ENCODE measurements at regions not wholly inside any gene's neighbourhood (a gene's known extent, or its start where the extent isn't known, plus 50 kb on each side); places are given as distances from the start of the nearest gene placed in this dataset.

- ATAC-seq (no peak), DNase-seq (no peak)
- 70 to 80% methylated on average over 3 of the region's 3 CpGs for WGBS, 2 donors
- H3K27ac ChIP-seq: no peak overlapping the region
- peaks cover 0 to 50% (median 25%) of the 10 kb centered on the region in 7 donors for H3K27me3 ChIP-seq
- no peaks in the 10 kb centered on the region for H3K9me3 ChIP-seq
- intact Hi-C loops (cut with DNase I): no loop called here
- TF ChIP-seq CTCF (IDR thresholded peaks at IDR 0.05): no peak
- H3K4me1 ChIP-seq: no peaks in the 10 kb centered on the region
- no peaks in the 10 kb centered on the region for H3K36me3 ChIP-seq
- no peak overlapping the region for H3K4me3 ChIP-seq
Observed at GRCh38 chr1:30305519-30305918, 417.9 kb downstream of the MATN1 start.

- no peak for TF ChIP-seq CTCF (IDR thresholded peaks at IDR 0.05)
- intact Hi-C loops (cut with DNase I): no loop called here
- no peak overlapping the region for H3K27ac ChIP-seq
- H3K36me3 ChIP-seq: no peaks in the 10 kb centered on the region
- DNase-seq (no peak), ATAC-seq (no peak)
- peaks cover 0 to 54% (median 30%) of the 10 kb centered on the region in 7 donors for H3K27me3 ChIP-seq
- WGBS, 2 donors: 74% methylated on average over 4 of the region's 4 CpGs
- H3K4me3 ChIP-seq: no peak overlapping the region
- no peaks in the 10 kb centered on the region for H3K9me3 ChIP-seq
- no peaks in the 10 kb centered on the region for H3K4me1 ChIP-seq
Observed at GRCh38 chr1:30305061-30305460, 418.3 kb downstream of the MATN1 start.

- H3K27me3 ChIP-seq: peaks cover 0 to 64% (median 39%) of the 10 kb centered on the region in 7 donors
- H3K27ac ChIP-seq: no peak overlapping the region
- DNase-seq (no peak), ATAC-seq (no peak)
- H3K36me3 ChIP-seq: no peaks in the 10 kb centered on the region
- H3K9me3 ChIP-seq: no peaks in the 10 kb centered on the region
- no peaks in the 10 kb centered on the region for H3K4me1 ChIP-seq
- no peak for TF ChIP-seq CTCF (IDR thresholded peaks at IDR 0.05)
- no peak overlapping the region for H3K4me3 ChIP-seq
- intact Hi-C loops (cut with DNase I): no loop called here
Observed at GRCh38 chr1:30304080-30304479, 419.3 kb downstream of the MATN1 start.

- TF ChIP-seq CTCF (IDR thresholded peaks at IDR 0.05): no peak
- Histone ChIP-seq H3K36me3 (no peaks in the 10 kb centered on the region), H3K4me3 (no peak overlapping the region), H3K27me3 (peaks cover 0 to 69% (median 40%) of the 10 kb centered on the region in 7 donors), H3K4me1 (no peaks in the 10 kb centered on the region), H3K9me3 (no peaks in the 10 kb centered on the region), H3K27ac (no peak overlapping the region)
- ATAC-seq: no peak
- DNase-seq: no peak
- WGBS, 2 donors: 85 to 89% methylated on average over 2 of the region's 2 CpGs
- intact Hi-C loops (cut with DNase I): no loop called here
Observed at GRCh38 chr1:30303387-30303786, 420.0 kb downstream of the MATN1 start.

- H3K36me3 ChIP-seq: no peaks in the 10 kb centered on the region
- no peak overlapping the region for H3K4me3 ChIP-seq
- H3K9me3 ChIP-seq: peaks cover 0 to 5% (median 0%) of the 10 kb centered on the region in 11 donors
- H3K27ac ChIP-seq: no peak overlapping the region
- no peak for DNase-seq
- TF ChIP-seq CTCF (IDR thresholded peaks at IDR 0.05): no peak
- no peak for ATAC-seq
- H3K27me3 ChIP-seq: peaks cover 0 to 65% (median 35%) of the 10 kb centered on the region in 7 donors
- intact Hi-C loops (cut with DNase I): no loop called here
- 72 to 77% methylated on average over 5 of the region's 5 CpGs for WGBS, 2 donors
- no peaks in the 10 kb centered on the region for H3K4me1 ChIP-seq
Observed at GRCh38 chr1:30302858-30303257, 420.5 kb downstream of the MATN1 start.

All from heart right ventricle (tissue), 16 donors.